WTC11 (cell line): ENCODE measurements at regions not wholly inside any gene's neighbourhood (a gene's known extent, or its start where the extent isn't known, plus 50 kb on each side); places are given as distances from the start of the nearest gene placed in this dataset.

Experiments used
- ATAC-seq: fragments of 200-7000 bp; cut with Tn5 transposase; 2 replicates; pipeline ENCODE4 v1.10.0; 2021; ENCODE audit warnings: mild to moderate bottlenecking, moderate library complexity
- CTCF ChIA-PET: fragments of 300-600 bp; sonication (Branson Sonifier 250); formaldehyde crosslinking; loops from one replicate; lab custom pipeline; 2021; ENCODE audit warnings: antibody characterized with exemption; lab: Charles Lee
- POLR2A ChIA-PET: fragments of 350-600 bp; sonication (Branson Sonifier 250); formaldehyde crosslinking; loops from one replicate; lab custom pipeline; 2021; ENCODE audit warnings: antibody characterized with exemption; lab: Charles Lee
- DNase-seq: peaks from one replicate; pipeline ENCODE4 v3.0.0; 2021; ENCODE audit warnings: low spot score
- H3K27ac Mint-ChIP-seq: 2 replicates; pipeline ENCODE4 v1.8.0; 2021; ENCODE audit warnings: mixed read lengths
- H3K27me3 Mint-ChIP-seq: 2 replicates; pipeline ENCODE4 v1.8.0; 2021; ENCODE audit warnings: low read depth, mild to moderate bottlenecking, moderate library complexity, mixed read lengths
- H3K36me3 Mint-ChIP-seq: 2 replicates; pipeline ENCODE4 v1.8.0; 2021; ENCODE audit warnings: mixed read lengths
- H3K4me1 Mint-ChIP-seq: 2 replicates; pipeline ENCODE4 v1.8.0; 2022; ENCODE audit warnings: mixed read lengths
- H3K4me3 Mint-ChIP-seq: 2 replicates; pipeline ENCODE4 v1.8.0; 2021; ENCODE audit warnings: mild to moderate bottlenecking, moderate library complexity, mixed read lengths
- H3K9me3 Mint-ChIP-seq: 2 replicates; pipeline ENCODE4 v1.8.0; 2021; ENCODE audit warnings: mixed read lengths
- ARID4B ChIP-seq: sonication (generic); formaldehyde crosslinking; IDR thresholded peaks from 2 replicates; pipeline ENCODE4 v1.8.0; 2023; ENCODE audit warnings: missing genetic modification reagents, mild to moderate bottlenecking, borderline replicate concordance
- ATF3 ChIP-seq: sonication (generic); formaldehyde crosslinking; conservative IDR thresholded peaks from 2 replicates; pipeline ENCODE4 v1.8.1; 2022; ENCODE audit warnings: mild to moderate bottlenecking, missing genetic modification reagents
- CDX4 ChIP-seq: fragments of 250-450 bp; sonication (Bioruptor Pico); IDR thresholded peaks from 2 replicates; pipeline ENCODE4 v1.9.0; 2021; ENCODE audit warnings: moderate library complexity, mild to moderate bottlenecking, inconsistent platforms, borderline replicate concordance
- E2F1 ChIP-seq: sonication (generic); formaldehyde crosslinking; IDR thresholded peaks from 2 replicates; pipeline ENCODE4 v1.8.0; 2022; ENCODE audit warnings: mild to moderate bottlenecking, missing genetic modification reagents
- FOXP4 ChIP-seq: sonication (generic); formaldehyde crosslinking; IDR thresholded peaks from 2 replicates; pipeline ENCODE4 v1.8.0; 2022; ENCODE audit warnings: mild to moderate bottlenecking, missing genetic modification reagents
- GABPB1 ChIP-seq: sonication (generic); formaldehyde crosslinking; IDR thresholded peaks from 2 replicates; pipeline ENCODE4 v1.8.1; 2023; ENCODE audit warnings: mild to moderate bottlenecking, missing genetic modification reagents
- IRF2 ChIP-seq: sonication (generic); formaldehyde crosslinking; IDR thresholded peaks from 2 replicates; pipeline ENCODE4 v1.8.0; 2022; ENCODE audit warnings: low read depth, missing genetic modification reagents, borderline replicate concordance
- RELA ChIP-seq: sonication (generic); formaldehyde crosslinking; IDR thresholded peaks from 2 replicates; pipeline ENCODE4 v1.8.1; 2022; ENCODE audit warnings: missing genetic modification reagents, mild to moderate bottlenecking, borderline replicate concordance
- RORB ChIP-seq: fragments of 250-450 bp; sonication (Bioruptor Pico); IDR thresholded peaks from 2 replicates; pipeline ENCODE4 v1.9.0; 2021; ENCODE audit warnings: mild to moderate bottlenecking
- SOX15 ChIP-seq: fragments of 250-450 bp; sonication (Bioruptor Pico); IDR thresholded peaks from 2 replicates; pipeline ENCODE4 v1.9.0; 2021; ENCODE audit warnings: mild to moderate bottlenecking
- USF1 ChIP-seq: sonication (generic); formaldehyde crosslinking; IDR thresholded peaks from 2 replicates; pipeline ENCODE4 v1.8.0; 2022; ENCODE audit warnings: mild to moderate bottlenecking, missing genetic modification reagents
- ZBTB21 ChIP-seq: sonication (generic); formaldehyde crosslinking; IDR thresholded peaks from 2 replicates; pipeline ENCODE4 v1.8.1; 2023; ENCODE audit warnings: mild to moderate bottlenecking, missing genetic modification reagents, borderline replicate concordance
- ZMAT4 ChIP-seq: fragments of 250-450 bp; sonication (Bioruptor Pico); IDR thresholded peaks from 2 replicates; pipeline ENCODE4 v1.9.0; 2021; ENCODE audit warnings: mild to moderate bottlenecking
- ZNF423 ChIP-seq: fragments of 250-450 bp; sonication (Bioruptor Pico); IDR thresholded peaks from 2 replicates; pipeline ENCODE4 v2.1.2; 2022; ENCODE audit warnings: mild to moderate bottlenecking, moderate library complexity
- TF ChIP-seq, protein P1 (sequence below): sonication (generic); formaldehyde crosslinking; IDR thresholded peaks from 2 replicates; pipeline ENCODE4 v1.8.1; 2023; ENCODE audit warnings: mild to moderate bottlenecking, missing genetic modification reagents, moderate library complexity
- TF ChIP-seq, protein P2 (sequence below): sonication (generic); formaldehyde crosslinking; IDR thresholded peaks from 2 replicates; pipeline ENCODE4 v1.8.1; 2023; ENCODE audit warnings: mild to moderate bottlenecking, moderate library complexity, missing genetic modification reagents
- TF ChIP-seq, protein P3 (sequence below): sonication (generic); formaldehyde crosslinking; IDR thresholded peaks from 2 replicates; pipeline ENCODE4 v1.8.1; 2022; ENCODE audit warnings: low read depth, mild to moderate bottlenecking, moderate library complexity, missing genetic modification reagents, borderline replicate concordance

DNA sequence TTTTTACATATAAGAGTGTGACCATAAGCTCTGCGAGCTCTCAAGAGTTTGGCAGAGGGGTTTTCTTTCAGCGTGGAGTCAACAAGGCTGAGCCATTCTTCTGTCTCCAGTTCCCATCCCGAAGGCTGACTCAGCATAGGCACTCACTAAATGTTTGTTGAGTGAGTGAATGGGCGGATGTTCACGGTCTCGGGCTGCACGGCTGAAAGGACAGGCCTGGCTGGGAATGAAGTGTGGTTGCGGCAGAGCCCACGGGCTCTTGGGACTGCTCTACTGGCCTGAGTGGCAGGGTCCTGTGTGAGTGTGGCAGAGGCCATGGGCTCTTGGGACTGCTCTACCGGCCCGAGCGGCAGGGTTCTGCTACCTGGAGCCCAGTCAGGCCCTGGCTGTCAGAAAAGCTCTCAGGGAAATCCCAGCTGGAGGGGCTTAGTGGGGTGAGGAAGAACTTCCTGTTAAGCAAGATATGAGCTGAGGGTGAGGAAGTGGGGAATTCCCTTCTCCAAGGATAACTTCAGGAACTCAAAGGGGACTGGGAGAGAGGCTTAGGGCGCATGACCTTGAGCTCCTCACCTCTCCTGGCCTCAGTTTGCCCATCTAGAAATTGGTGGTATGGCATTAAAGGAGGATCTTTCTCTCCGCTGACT is 56.6 kb upstream of the C1orf174 start (continued):
- TF ChIP-seq RORB (CRISPR knock-in tag) (no peak), CDX4 (CRISPR knock-in tag) (no peak), GABPB1 (CRISPR knock-in tag) (no peak), ZNF423 (no peak), ATF3 (CRISPR knock-in tag) (no peak), E2F1 (no peak), ZMAT4 (CRISPR knock-in tag) (no peak)
- TF ChIP-seq, protein P1, sequence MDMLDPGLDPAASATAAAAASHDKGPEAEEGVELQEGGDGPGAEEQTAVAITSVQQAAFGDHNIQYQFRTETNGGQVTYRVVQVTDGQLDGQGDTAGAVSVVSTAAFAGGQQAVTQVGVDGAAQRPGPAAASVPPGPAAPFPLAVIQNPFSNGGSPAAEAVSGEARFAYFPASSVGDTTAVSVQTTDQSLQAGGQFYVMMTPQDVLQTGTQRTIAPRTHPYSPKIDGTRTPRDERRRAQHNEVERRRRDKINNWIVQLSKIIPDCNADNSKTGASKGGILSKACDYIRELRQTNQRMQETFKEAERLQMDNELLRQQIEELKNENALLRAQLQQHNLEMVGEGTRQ = no peak
- TF ChIP-seq, protein P2, sequence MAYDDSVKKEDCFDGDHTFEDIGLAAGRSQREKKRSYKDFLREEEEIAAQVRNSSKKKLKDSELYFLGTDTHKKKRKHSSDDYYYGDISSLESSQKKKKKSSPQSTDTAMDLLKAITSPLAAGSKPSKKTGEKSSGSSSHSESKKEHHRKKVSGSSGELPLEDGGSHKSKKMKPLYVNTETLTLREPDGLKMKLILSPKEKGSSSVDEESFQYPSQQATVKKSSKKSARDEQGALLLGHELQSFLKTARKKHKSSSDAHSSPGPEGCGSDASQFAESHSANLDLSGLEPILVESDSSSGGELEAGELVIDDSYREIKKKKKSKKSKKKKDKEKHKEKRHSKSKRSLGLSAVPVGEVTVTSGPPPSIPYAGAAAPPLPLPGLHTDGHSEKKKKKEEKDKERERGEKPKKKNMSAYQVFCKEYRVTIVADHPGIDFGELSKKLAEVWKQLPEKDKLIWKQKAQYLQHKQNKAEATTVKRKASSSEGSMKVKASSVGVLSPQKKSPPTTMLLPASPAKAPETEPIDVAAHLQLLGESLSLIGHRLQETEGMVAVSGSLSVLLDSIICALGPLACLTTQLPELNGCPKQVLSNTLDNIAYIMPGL (CRISPR knock-in tag) = no peak
- TF ChIP-seq, protein P3, sequence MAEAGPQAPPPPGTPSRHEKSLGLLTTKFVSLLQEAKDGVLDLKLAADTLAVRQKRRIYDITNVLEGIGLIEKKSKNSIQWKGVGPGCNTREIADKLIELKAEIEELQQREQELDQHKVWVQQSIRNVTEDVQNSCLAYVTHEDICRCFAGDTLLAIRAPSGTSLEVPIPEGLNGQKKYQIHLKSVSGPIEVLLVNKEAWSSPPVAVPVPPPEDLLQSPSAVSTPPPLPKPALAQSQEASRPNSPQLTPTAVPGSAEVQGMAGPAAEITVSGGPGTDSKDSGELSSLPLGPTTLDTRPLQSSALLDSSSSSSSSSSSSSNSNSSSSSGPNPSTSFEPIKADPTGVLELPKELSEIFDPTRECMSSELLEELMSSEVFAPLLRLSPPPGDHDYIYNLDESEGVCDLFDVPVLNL (CRISPR knock-in tag) = no peak
- TF ChIP-seq, all 79 proteins: peak for 0

GRCh38 chr1:3959361-3959760 is 59.3 kb upstream of the C1orf174 start:
- DNase-seq = no peak
- CTCF ChIA-PET = no interaction called here
- TF ChIP-seq SOX15 (CRISPR knock-in tag) (no peak), FOXP4 (CRISPR knock-in tag) (no peak)
- TF ChIP-seq, all 79 proteins: peak for 0
- Mint-ChIP-seq H3K9me3 (peaks cover 77% of the 10 kb centered on the region), H3K4me3 (no peak overlapping the region), H3K4me1 (no peaks in the 10 kb centered on the region), H3K36me3 (peaks cover 65% of the 10 kb centered on the region), H3K27ac (no peak overlapping the region), H3K27me3 (peaks cover 11% of the 10 kb centered on the region)
- POLR2A ChIA-PET = no interaction called here
- ATAC-seq = no peak

- no peaks in the 10 kb centered on the region for H3K4me1 Mint-ChIP-seq
- H3K27me3 Mint-ChIP-seq = peaks cover 7% of the 10 kb centered on the region
- ATAC-seq = no peak
- CTCF ChIA-PET = no interaction called here
- H3K27ac Mint-ChIP-seq = no peak overlapping the region
- peaks cover 57% of the 10 kb centered on the region for H3K36me3 Mint-ChIP-seq
- no peak overlapping the region for H3K4me3 Mint-ChIP-seq
- DNase-seq = no peak
- POLR2A ChIA-PET = no interaction called here
- peaks cover 79% of the 10 kb centered on the region for H3K9me3 Mint-ChIP-seq
- TF ChIP-seq USF1 (no peak), IRF2 (no peak), RELA (no peak), ZBTB21 (no peak), ARID4B (CRISPR knock-in tag) (no peak)
Observed at GRCh38 chr1:3963554-3963953, 63.5 kb upstream of the C1orf174 start.
